WI38 (cell line): ENCODE measurements at regions not wholly inside any gene's neighbourhood (a gene's known extent, or its start where the extent isn't known, plus 50 kb on each side); places are given as distances from the start of the nearest gene placed in this dataset.

Source experiments
- H3K4me3 ChIP-seq: 2 replicates; pipeline ENCODE4 v1.5.1; 2011; ENCODE audit warnings: low read depth, mild to moderate bottlenecking, control low read depth, low read length
- CTCF ChIP-seq: IDR thresholded peaks from 2 replicates; pipeline ENCODE4 v1.5.1; 2012; ENCODE audit warnings: low read depth, mild to moderate bottlenecking, control low read depth, low read length

GRCh38 chr18:54509793-54510192 is 81.3 kb upstream of the DYNAP start:
- TF ChIP-seq CTCF, result no peak
- no peak overlapping the region for H3K4me3 ChIP-seq

DNA sequence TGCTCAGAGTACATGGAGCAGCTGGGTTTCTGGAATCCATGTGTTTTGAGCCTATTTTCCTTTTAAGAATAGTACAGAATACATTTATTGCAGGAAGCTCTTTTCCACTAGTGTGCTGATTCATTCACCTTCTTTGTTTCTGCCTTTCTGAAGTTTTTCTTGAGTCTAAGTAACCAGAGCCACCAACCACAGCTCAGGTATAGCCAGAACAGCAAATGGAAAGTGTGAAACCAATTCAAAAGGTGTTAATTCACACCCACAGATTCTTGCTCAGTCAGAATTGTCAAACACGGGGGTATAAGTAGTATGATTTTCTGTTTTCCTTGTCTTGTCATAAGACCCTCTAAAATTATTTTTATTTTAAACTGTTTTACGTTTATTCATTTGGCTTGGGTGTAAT is 75.9 kb upstream of the DYNAP start:
- H3K4me3 ChIP-seq, result no peak overlapping the region

GRCh38 chr18:54517521-54517920 is 73.5 kb upstream of the DYNAP start:
- no peak overlapping the region for H3K4me3 ChIP-seq
- TF ChIP-seq CTCF, result no peak

More for the DNA sequence above, 75.9 kb upstream of the DYNAP start:
- no peak for TF ChIP-seq CTCF

GRCh38 chr18:54521846-54522245 is 69.2 kb upstream of the DYNAP start:
- TF ChIP-seq CTCF, result no peak
- no peak overlapping the region for H3K4me3 ChIP-seq

DNA sequence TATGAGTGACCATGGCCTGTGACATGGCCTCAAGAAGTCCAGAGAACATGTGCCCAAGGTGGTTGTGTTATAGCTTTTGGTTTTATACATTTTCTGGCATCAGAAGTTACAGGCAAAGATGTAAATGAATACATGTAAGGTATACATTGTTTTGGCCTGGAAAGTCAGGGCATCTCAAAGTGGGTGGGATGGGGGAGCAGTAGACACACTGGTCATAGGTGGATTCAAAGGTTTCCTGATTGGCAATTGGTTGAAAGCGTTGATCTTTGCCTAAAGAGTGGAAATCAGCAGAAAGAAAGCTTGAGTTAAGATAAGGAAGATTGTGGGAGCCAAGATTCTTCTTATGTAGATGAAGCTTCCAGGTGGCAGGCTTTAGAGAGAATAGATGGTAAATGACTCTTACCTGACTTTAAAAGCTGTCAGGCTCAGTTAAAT is 62.1 kb upstream of the DYNAP start:
- H3K4me3 ChIP-seq, result no peak overlapping the region
- TF ChIP-seq CTCF, result no peak

DNA sequence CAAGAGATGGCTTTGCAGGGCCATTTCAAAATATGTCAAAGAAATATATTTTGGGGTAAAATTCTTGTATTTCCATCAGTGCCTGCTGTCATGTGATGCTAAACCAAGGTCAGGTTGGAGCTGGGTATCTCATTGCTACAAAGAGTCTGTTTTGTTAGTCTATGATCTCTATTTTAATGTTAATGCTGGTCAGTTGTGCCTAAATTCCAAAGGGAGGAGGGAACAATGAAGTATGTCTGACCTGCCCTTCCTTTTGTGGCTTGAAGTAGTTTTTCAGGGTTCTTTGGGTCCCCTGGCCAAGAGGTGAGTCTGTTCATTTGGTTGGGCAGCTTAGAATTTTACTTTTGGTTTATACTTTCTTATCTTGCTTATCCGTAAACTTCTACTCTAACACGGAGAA is 61.6 kb upstream of the DYNAP start:
- no peak overlapping the region for H3K4me3 ChIP-seq
- no peak for TF ChIP-seq CTCF

DNA sequence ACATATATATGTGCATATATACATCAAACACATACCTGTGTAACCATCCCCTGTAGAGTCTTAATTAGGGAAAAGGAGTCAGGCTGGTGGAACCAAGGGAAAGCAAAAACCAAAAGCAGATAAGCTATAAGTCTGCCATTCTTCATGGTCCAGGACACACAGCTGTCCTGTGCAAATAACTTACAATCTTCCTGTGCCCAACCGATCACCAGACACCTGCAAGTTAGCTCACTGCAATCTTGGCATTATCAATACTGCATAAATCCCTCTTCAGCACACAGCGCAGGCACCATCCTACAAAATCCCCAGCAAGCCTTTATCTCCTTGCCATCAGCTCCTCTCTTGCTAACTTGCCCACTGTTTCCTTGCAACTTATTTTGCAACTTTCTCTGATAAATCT is 60.8 kb upstream of the DYNAP start:
- no peak overlapping the region for H3K4me3 ChIP-seq
- TF ChIP-seq CTCF, result no peak
